GM23338 (cell line): ENCODE measurements at regions not wholly inside any gene's neighbourhood (a gene's known extent, or its start where the extent isn't known, plus 50 kb on each side); places are given as distances from the start of the nearest gene placed in this dataset.

ENCODE experiments used
- ATAC-seq: fragments of 200-7000 bp; cut with Tn5 transposase; 3 replicates; pipeline ENCODE4 v1.9.1; 2020
- DNase-seq: peaks from one replicate; pipeline ENCODE4 v3.0.0-alpha.2; 2015; ENCODE audit warnings: low spot score
- H2AFZ ChIP-seq: fragments of 200-600 bp; sonication (generic); 2 replicates; pipeline ENCODE4 v1.8.0; 2016; ENCODE audit warnings: antibody characterized with exemption, mild to moderate bottlenecking, moderate library complexity
- H3F3A ChIP-seq: fragments of 200-600 bp; sonication (generic); replicated peaks from 2 replicates; pipeline ENCODE4 v1.8.0; 2017; ENCODE audit warnings: antibody characterized with exemption, mixed run types, low read depth
- H3K27ac ChIP-seq: fragments of 200-600 bp; sonication (generic); 2 replicates; pipeline ENCODE4 v1.6.1; 2016; ENCODE audit warnings: low read depth
- H3K27me3 ChIP-seq: fragments of 200-600 bp; sonication (generic); 2 replicates; pipeline ENCODE4 v1.8.0; 2016; ENCODE audit warnings: mild to moderate bottlenecking, mixed run types, moderate library complexity; ENCODE audit not compliant: insufficient read depth
- H3K36me3 ChIP-seq: fragments of 200-600 bp; sonication (generic); 2 replicates; pipeline ENCODE4 v1.8.0; 2016; ENCODE audit warnings: mild to moderate bottlenecking; ENCODE audit not compliant: insufficient read depth
- H3K4me1 ChIP-seq: fragments of 200-600 bp; sonication (generic); 2 replicates; pipeline ENCODE4 v1.8.0; 2016; ENCODE audit warnings: mild to moderate bottlenecking, moderate library complexity; ENCODE audit not compliant: insufficient read depth
- H3K4me2 ChIP-seq: fragments of 200-600 bp; sonication (generic); 2 replicates; pipeline ENCODE4 v1.7.1; 2017; ENCODE audit warnings: mixed run types
- H3K4me3 ChIP-seq: fragments of 200-600 bp; sonication (generic); 2 replicates; pipeline ENCODE4 v1.6.1; 2016; ENCODE audit warnings: mixed run types
- H3K79me2 ChIP-seq: fragments of 200-600 bp; sonication (generic); replicated peaks from 2 replicates; pipeline ENCODE4 v1.8.0; 2017; ENCODE audit warnings: mild to moderate bottlenecking; ENCODE audit not compliant: insufficient read depth
- H3K9me2 ChIP-seq: fragments of 200-600 bp; sonication (generic); 2 replicates; pipeline ENCODE4 v1.8.0; 2017; ENCODE audit not compliant: insufficient read depth
- H4K20me1 ChIP-seq: fragments of 200-600 bp; sonication (generic); replicated peaks from 2 replicates; pipeline ENCODE4 v1.8.0; 2017; ENCODE audit warnings: mild to moderate bottlenecking; ENCODE audit not compliant: insufficient read depth
- H3K27ac Mint-ChIP-seq: 2 replicates; pipeline ENCODE4 v1.8.0; 2020; ENCODE audit warnings: inconsistent platforms, mild to moderate bottlenecking, moderate library complexity, mixed read lengths
- H3K27me3 Mint-ChIP-seq: 3 replicates; pipeline ENCODE4 v1.8.0; 2022; ENCODE audit warnings: low read depth, mild to moderate bottlenecking, moderate library complexity, mixed read lengths, inconsistent platforms; ENCODE audit not compliant: insufficient read depth, poor library complexity
- H3K36me3 Mint-ChIP-seq: 3 replicates; pipeline ENCODE4 v1.8.0; 2021; ENCODE audit warnings: low read depth, mild to moderate bottlenecking, inconsistent platforms, moderate library complexity, mixed read lengths
- H3K4me1 Mint-ChIP-seq: 3 replicates; pipeline ENCODE4 v1.8.0; 2020; ENCODE audit warnings: mild to moderate bottlenecking, inconsistent platforms, mixed read lengths
- H3K4me3 Mint-ChIP-seq: 3 replicates; pipeline ENCODE4 v1.8.0; 2021; ENCODE audit warnings: moderate library complexity, mild to moderate bottlenecking, inconsistent platforms, mixed read lengths
- H3K9me3 Mint-ChIP-seq: 3 replicates; pipeline ENCODE4 v1.8.0; 2020; ENCODE audit warnings: moderate library complexity, mild to moderate bottlenecking, inconsistent platforms, mixed read lengths
- CREB1 ChIP-seq: fragments of 250-450 bp; sonication (Bioruptor Pico); IDR thresholded peaks from 2 replicates; pipeline ENCODE4 v1.5.0; 2020; ENCODE audit warnings: low read depth, mild to moderate bottlenecking, moderate library complexity
- ETS1 ChIP-seq: IDR thresholded peaks from 2 replicates; pipeline ENCODE4 v1.6.1; 2016; ENCODE audit warnings: antibody characterized with exemption
- EZH2 ChIP-seq: fragments of 200-600 bp; sonication (generic); IDR thresholded peaks from one replicate; pipeline ENCODE4 v1.8.0; 2017; ENCODE audit warnings: antibody characterized with exemption, mild to moderate bottlenecking, low read depth; ENCODE audit not compliant: unreplicated experiment
- EZH2phosphoT487 ChIP-seq: fragments of 200-600 bp; sonication (generic); IDR thresholded peaks from one replicate; pipeline ENCODE4 v1.8.1; 2018; ENCODE audit warnings: antibody characterized with exemption; ENCODE audit not compliant: unreplicated experiment
- JUNB ChIP-seq: IDR thresholded peaks from one replicate; pipeline ENCODE4 v1.6.1; 2016; ENCODE audit warnings: antibody characterized with exemption; ENCODE audit not compliant: unreplicated experiment
- NANOG ChIP-seq: IDR thresholded peaks from 2 replicates; pipeline ENCODE4 v1.6.1; 2016; ENCODE audit warnings: antibody characterized with exemption, borderline replicate concordance
- STAT1 ChIP-seq: IDR thresholded peaks from one replicate; pipeline ENCODE4 v1.6.1; 2016; ENCODE audit warnings: antibody characterized with exemption; ENCODE audit not compliant: unreplicated experiment
- ZNF331 ChIP-seq: fragments of 250-450 bp; sonication (Bioruptor Pico); IDR thresholded peaks from 2 replicates; pipeline ENCODE4 v1.5.0; 2020; ENCODE audit warnings: low read depth, mild to moderate bottlenecking, moderate library complexity
- TF ChIP-seq, protein P1 (sequence below): fragments of 250-450 bp; sonication (Bioruptor Pico); IDR thresholded peaks from 2 replicates; pipeline ENCODE4 v1.5.0; 2020; ENCODE audit warnings: mild to moderate bottlenecking, moderate library complexity
- TF ChIP-seq, protein P2 (sequence below), 2 experiments: fragments of 200-600 bp in 1 of 2; sonication (generic) in 1 of 2; conservative IDR thresholded peaks; 2 replicates each; pipeline versions ENCODE4 v1.5.1 to v1.6.1; 2016 to 2017; ENCODE audit warnings: antibody characterized with exemption in 2 of 2, low read depth in 2 of 2, mild to moderate bottlenecking in 2 of 2, moderate library complexity in 1 of 2

- Mint-ChIP-seq H3K36me3 (no peaks in the 10 kb centered on the region), H3K4me3 (no peak overlapping the region), H3K4me1 (peaks cover 21% of the 10 kb centered on the region; the same call in 2 of the 3 replicates), H3K27me3 (peaks cover under 1% of the 10 kb centered on the region), H3K27ac (no peak overlapping the region), H3K9me3 (no peaks in the 10 kb centered on the region)
- Histone ChIP-seq H3F3A (no peaks in the 10 kb centered on the region), H3K9me2 (no peaks in the 10 kb centered on the region), H3K36me3 (no peaks in the 10 kb centered on the region), H3K4me3 (no peak overlapping the region), H3K27ac (no peak overlapping the region), H3K4me1 (peaks cover 8% of the 10 kb centered on the region; the same call in 1 of the 2 replicates), H2AFZ (no peak overlapping the region), H3K79me2 (no peaks in the 10 kb centered on the region), H3K4me2 (no peak overlapping the region), H4K20me1 (no peaks in the 10 kb centered on the region), H3K27me3 (no peaks in the 10 kb centered on the region)
- TF ChIP-seq NANOG, result no peak
- TF ChIP-seq ETS1, result no peak
- no peak for TF ChIP-seq STAT1
- TF ChIP-seq, protein P1, sequence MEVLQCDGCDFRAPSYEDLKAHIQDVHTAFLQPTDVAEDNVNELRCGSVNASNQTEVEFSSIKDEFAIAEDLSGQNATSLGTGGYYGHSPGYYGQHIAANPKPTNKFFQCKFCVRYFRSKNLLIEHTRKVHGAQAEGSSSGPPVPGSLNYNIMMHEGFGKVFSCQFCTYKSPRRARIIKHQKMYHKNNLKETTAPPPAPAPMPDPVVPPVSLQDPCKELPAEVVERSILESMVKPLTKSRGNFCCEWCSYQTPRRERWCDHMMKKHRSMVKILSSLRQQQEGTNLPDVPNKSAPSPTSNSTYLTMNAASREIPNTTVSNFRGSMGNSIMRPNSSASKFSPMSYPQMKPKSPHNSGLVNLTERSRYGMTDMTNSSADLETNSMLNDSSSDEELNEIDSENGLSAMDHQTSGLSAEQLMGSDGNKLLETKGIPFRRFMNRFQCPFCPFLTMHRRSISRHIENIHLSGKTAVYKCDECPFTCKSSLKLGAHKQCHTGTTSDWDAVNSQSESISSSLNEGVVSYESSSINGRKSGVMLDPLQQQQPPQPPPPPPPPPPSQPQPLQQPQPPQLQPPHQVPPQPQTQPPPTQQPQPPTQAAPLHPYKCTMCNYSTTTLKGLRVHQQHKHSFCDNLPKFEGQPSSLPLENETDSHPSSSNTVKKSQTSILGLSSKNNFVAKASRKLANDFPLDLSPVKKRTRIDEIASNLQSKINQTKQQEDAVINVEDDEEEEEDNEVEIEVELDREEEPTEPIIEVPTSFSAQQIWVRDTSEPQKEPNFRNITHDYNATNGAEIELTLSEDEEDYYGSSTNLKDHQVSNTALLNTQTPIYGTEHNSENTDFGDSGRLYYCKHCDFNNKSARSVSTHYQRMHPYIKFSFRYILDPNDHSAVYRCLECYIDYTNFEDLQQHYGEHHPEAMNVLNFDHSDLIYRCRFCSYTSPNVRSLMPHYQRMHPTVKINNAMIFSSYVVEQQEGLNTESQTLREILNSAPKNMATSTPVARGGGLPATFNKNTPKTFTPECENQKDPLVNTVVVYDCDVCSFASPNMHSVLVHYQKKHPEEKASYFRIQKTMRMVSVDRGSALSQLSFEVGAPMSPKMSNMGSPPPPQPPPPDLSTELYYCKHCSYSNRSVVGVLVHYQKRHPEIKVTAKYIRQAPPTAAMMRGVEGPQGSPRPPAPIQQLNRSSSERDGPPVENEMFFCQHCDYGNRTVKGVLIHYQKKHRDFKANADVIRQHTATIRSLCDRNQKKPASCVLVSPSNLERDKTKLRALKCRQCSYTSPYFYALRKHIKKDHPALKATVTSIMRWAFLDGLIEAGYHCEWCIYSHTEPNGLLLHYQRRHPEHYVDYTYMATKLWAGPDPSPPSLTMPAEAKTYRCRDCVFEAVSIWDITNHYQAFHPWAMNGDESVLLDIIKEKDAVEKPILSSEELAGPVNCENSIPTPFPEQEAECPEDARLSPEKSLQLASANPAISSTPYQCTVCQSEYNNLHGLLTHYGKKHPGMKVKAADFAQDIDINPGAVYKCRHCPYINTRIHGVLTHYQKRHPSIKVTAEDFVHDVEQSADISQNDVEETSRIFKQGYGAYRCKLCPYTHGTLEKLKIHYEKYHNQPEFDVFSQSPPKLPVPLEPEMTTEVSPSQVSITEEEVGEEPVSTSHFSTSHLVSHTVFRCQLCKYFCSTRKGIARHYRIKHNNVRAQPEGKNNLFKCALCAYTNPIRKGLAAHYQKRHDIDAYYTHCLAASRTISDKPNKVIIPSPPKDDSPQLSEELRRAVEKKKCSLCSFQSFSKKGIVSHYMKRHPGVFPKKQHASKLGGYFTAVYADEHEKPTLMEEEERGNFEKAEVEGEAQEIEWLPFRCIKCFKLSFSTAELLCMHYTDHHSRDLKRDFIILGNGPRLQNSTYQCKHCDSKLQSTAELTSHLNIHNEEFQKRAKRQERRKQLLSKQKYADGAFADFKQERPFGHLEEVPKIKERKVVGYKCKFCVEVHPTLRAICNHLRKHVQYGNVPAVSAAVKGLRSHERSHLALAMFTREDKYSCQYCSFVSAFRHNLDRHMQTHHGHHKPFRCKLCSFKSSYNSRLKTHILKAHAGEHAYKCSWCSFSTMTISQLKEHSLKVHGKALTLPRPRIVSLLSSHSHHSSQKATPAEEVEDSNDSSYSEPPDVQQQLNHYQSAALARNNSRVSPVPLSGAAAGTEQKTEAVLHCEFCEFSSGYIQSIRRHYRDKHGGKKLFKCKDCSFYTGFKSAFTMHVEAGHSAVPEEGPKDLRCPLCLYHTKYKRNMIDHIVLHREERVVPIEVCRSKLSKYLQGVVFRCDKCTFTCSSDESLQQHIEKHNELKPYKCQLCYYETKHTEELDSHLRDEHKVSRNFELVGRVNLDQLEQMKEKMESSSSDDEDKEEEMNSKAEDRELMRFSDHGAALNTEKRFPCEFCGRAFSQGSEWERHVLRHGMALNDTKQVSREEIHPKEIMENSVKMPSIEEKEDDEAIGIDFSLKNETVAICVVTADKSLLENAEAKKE (CRISPR knock-in tag), result no peak
- TF ChIP-seq EZH2, result no peak
- TF ChIP-seq JUNB, result no peak
- TF ChIP-seq, protein P2, sequence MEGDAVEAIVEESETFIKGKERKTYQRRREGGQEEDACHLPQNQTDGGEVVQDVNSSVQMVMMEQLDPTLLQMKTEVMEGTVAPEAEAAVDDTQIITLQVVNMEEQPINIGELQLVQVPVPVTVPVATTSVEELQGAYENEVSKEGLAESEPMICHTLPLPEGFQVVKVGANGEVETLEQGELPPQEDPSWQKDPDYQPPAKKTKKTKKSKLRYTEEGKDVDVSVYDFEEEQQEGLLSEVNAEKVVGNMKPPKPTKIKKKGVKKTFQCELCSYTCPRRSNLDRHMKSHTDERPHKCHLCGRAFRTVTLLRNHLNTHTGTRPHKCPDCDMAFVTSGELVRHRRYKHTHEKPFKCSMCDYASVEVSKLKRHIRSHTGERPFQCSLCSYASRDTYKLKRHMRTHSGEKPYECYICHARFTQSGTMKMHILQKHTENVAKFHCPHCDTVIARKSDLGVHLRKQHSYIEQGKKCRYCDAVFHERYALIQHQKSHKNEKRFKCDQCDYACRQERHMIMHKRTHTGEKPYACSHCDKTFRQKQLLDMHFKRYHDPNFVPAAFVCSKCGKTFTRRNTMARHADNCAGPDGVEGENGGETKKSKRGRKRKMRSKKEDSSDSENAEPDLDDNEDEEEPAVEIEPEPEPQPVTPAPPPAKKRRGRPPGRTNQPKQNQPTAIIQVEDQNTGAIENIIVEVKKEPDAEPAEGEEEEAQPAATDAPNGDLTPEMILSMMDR (conservative IDR thresholded peaks at IDR 0.05; ENCODE audit: low read depth in 2 of 2), result no peak
- no peak for TF ChIP-seq EZH2phosphoT487
- TF ChIP-seq CREB1, result no peak
- TF ChIP-seq ZNF331, result no peak
- ATAC-seq (no peak), DNase-seq (no peak)
Measured at GRCh38 chr15:93881310-93881709, 350.1 kb upstream of the MCTP2 start.
